Activated naive CD4-positive, alpha-beta T cell treated with anti-CD3 and anti-CD28 coated beads, Interleukin-2, amount 50 U/mL, for 24 hours (primary cell): ENCODE measurements at regions not wholly inside any gene's neighbourhood (a gene's known extent, or its start where the extent isn't known, plus 50 kb on each side); places are given as distances from the start of the nearest gene placed in this dataset.

Experiments
- H3K27ac Mint-ChIP-seq: one replicate; pipeline ENCODE4 v1.8.0; 2021; ENCODE audit warnings: mild to moderate bottlenecking, mixed read lengths
- H3K27me3 Mint-ChIP-seq: one replicate; pipeline ENCODE4 v1.8.0; 2021; ENCODE audit warnings: mixed read lengths
- H3K36me3 Mint-ChIP-seq: one replicate; pipeline ENCODE4 v1.8.0; 2021; ENCODE audit warnings: mixed read lengths
- H3K4me1 Mint-ChIP-seq: one replicate; pipeline ENCODE4 v1.8.0; 2021; ENCODE audit warnings: mixed read lengths
- H3K4me3 Mint-ChIP-seq: one replicate; pipeline ENCODE4 v1.8.0; 2021; ENCODE audit warnings: mild to moderate bottlenecking, mixed read lengths
- H3K9me3 Mint-ChIP-seq: one replicate; pipeline ENCODE4 v1.8.0; 2021; ENCODE audit warnings: mixed read lengths

DNA sequence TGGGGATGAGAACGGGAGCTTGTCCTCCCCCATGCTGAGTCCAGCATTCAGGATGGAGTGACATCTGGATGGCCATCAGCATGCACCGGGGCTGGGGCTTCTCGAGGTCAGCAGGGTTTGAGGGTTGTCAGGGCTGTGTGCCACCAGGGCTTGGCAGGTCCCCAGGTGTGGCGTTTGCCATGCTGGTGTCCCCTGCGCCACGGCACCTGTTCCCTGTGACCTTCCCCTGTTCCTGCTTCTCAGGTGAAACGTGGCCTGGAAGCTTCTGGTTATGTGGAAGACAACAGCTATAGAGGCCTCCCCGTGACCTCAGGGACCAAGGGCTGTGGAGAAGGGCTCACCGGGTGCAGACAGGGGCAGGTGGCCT lies 152.4 kb downstream of the KIF26A start:
- Mint-ChIP-seq H3K27ac (no peak overlapping the region), H3K4me1 (no peaks in the 10 kb centered on the region), H3K36me3 (no peaks in the 10 kb centered on the region), H3K4me3 (no peak overlapping the region), H3K9me3 (no peaks in the 10 kb centered on the region), H3K27me3 (no peaks in the 10 kb centered on the region)

DNA sequence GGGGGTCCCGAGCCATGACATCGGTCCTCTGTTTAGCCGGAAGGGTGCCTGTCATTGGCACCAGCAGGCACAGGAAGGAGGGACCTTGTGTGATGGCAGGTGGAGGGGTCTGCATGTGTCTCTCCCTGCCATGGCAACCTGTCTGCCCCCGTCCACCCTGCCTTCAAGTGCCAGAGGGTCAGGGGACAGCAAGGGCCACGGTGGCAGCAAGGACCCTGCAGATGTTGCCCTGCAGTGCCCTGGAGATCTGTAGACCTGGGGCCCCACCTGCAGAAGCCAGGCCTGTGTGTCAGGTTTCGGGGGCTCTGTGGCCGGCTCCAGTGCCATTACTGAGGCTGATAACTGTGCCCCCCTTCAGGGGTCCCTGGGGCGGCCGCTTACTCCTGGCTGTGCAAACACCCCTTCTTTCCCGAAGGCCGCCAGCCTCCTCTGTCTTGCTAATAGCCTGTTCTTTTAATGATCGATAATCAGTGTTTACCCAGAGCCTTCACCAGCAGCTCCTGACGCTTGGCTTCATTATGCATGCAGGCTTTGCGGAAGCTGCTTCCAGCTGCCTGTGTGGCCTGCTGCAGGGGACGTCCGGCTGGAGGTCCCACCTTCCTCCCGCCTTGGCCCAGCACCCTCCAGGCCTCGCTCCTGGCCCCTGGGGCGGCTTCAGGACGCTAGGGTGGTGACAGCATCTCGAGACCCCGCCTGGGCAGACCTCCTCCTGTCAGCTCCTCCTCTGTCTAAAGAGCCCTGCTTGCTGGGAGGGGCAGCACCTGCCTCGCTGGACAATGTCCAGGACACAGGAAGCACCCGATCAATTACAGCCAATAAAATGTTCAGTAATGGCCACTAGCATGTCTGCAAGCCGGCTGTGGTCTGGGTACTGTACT lies 153.0 kb downstream of the KIF26A start:
- Mint-ChIP-seq H3K27ac (no peak overlapping the region), H3K4me1 (no peaks in the 10 kb centered on the region), H3K27me3 (no peaks in the 10 kb centered on the region), H3K4me3 (no peak overlapping the region), H3K36me3 (no peaks in the 10 kb centered on the region), H3K9me3 (no peaks in the 10 kb centered on the region)

DNA sequence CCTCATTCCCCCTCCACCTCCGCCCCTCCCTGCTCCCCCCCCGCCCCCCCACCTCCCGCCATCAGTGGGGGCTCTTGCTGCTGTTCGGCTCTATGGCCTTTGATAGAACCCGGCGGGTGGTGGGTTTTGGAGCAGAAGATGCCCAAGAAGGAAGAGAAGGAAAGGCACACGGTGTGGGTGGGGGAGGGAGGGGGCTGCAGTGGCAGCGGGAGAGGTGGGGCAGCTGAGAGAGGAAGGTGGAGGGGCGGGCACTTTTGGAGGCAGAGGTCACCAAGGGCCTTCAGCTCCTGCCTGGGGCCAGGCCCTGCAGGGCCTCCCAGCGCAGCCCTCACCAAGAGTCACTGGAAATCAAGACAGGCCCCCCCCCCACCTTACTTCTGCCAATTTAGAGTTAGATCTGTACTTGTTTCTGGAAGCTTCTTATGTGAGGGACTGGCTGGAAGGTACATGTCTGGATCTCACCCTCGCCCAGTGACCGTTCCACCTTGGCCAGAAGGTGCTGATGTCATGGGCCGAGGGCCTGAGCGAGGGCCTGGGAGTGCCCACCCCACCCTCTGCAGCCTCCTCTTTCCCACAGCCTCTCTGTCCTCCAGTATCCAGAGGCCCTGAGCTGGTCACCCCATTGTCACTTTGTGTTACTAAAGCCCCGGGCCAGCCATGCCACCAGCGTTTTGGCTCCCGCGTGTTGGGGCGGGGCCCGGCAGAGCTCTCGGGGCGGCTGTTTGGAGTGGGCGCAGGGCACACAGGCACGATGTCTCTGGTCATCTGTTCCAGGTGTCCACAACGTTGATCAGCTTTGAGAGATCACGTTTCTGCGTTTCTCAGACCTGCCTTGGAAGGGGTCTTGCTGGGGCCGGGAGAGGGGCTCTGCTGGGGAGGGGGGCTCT lies 153.9 kb downstream of the KIF26A start:
- H3K4me3 Mint-ChIP-seq, result no peak overlapping the region
- no peaks in the 10 kb centered on the region for H3K27me3 Mint-ChIP-seq
- H3K27ac Mint-ChIP-seq, result no peak overlapping the region
- no peaks in the 10 kb centered on the region for H3K36me3 Mint-ChIP-seq
- no peaks in the 10 kb centered on the region for H3K4me1 Mint-ChIP-seq
- H3K9me3 Mint-ChIP-seq, result no peaks in the 10 kb centered on the region

DNA sequence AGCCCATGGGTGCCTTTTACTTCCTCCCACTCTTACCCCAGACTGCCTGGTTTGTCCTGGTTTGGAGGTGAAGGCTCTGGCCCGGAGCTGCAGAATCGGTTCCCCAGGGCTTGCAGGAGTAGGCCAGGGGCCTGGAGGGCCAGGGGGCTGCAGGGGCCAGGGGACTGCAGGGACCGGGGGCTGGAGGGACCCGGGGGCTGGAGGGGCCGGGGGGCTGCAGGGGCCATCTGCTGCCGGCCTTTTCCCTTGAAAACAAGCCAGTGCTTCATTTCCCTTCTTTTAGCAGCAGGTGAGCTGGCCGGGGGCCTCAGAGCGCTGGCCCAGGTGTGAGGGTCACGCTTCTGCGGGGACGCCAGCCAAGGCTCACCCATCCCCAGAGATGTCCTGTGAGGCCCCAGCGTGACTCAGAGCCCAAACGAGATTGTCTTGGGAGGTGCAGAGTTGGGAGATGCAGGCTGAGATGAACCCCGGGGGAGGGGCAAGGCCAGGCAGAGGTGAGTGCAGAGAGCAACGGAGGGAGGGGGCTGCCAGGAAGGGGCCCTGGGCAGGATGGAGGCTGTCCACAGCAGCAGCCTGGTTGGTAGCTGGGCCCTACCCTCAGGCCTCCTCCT lies 154.9 kb downstream of the KIF26A start:
- H3K4me1 Mint-ChIP-seq, result no peaks in the 10 kb centered on the region
- H3K27me3 Mint-ChIP-seq, result no peaks in the 10 kb centered on the region
- no peak overlapping the region for H3K27ac Mint-ChIP-seq
- H3K9me3 Mint-ChIP-seq, result no peaks in the 10 kb centered on the region
- no peak overlapping the region for H3K4me3 Mint-ChIP-seq
- H3K36me3 Mint-ChIP-seq, result no peaks in the 10 kb centered on the region

DNA sequence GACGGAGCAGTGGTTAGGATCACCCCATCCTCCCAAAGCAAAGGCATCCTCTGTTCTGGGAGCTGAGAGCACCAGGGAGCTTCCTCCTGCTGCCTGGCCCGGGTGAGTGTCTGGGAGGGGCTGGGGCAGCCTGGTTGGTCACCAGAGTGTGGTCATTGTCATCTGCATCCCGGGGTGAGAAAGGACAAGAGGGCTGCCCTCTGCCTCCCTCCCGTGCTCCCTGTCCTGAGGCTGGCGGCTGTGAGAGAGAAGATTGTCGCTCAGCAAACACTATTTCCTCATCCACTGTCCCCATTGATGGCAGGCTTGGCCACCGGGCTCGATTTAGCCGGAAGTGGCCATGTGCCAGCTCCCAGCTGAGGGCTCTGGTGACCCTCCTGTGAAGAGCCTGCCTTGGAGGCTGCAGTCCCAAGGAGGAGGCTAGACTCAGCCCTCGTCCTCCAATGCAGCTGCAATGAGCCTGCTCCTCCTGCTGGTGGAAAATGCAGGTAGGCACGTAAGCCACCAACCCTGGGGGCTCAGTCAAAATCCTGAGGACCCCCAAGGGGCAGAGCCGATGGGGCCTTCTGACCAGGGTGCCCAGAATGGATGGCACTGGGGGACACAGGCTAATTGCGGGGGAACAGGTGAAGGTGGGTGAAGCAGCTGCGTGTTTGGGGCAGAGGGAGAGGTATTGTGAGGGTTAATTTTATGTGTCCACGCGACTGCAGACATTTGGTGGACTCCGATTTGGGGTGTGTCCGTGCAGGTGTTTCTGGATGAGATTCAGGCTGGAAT lies 155.7 kb downstream of the KIF26A start:
- Mint-ChIP-seq H3K4me3 (no peak overlapping the region), H3K27ac (peak overlapping the region; percentile 30), H3K27me3 (no peaks in the 10 kb centered on the region), H3K4me1 (no peaks in the 10 kb centered on the region), H3K36me3 (no peaks in the 10 kb centered on the region), H3K9me3 (no peaks in the 10 kb centered on the region)

DNA sequence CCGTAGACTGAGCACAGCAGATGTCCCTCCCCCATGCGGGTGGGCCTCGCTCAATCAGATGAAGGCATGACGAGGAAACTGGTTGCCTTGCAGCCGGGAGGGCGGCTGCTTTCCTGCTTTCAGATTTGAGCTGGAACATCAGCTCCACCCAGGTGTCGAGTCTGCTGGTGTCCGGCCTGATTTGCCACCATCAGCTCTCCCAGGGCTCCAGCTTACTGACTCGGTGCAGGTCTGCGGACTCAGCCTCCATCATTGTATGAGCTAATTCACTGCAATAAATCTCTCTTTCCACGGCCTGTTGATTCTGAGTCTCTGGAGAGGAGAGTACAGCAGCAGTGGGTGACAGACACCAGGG lies 156.2 kb downstream of the KIF26A start:
- no peak overlapping the region for H3K4me3 Mint-ChIP-seq

DNA sequence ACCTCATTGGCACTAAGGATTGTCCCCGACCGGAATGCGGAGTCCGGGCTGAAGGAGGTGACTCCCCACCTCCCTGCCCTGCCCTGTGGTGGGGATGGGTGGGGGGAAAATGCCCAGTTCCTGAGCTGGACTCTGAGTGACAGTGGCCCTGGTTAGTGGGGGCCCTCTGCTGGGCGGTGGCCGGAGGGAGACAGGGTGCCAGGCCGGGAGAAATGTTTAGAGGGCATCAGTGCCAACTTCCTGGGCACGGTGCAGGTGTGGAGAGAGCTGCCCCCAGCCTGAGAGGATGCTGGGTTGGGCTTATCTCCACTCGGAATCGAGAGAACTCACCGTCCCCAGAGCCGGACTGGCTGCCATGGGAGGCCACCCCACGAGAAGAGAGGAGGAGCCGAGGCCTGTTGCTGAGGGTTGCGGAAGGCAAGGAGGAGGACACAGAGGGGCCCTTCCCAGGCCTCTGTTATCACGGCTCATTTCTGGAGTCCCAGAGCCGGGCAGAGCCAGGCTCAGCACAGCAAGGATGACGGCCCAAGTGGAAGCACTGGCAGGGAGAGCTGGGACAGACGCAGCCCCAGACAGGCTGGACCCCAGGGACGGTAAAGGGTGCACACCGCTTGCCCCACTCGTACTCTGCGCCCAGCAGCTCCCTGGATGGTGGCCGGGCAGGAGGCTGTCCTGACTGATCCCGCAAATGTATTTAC lies 156.7 kb downstream of the KIF26A start:
- no peak overlapping the region for H3K27ac Mint-ChIP-seq
- no peaks in the 10 kb centered on the region for H3K9me3 Mint-ChIP-seq
- H3K36me3 Mint-ChIP-seq, result no peaks in the 10 kb centered on the region
- H3K4me3 Mint-ChIP-seq, result no peak overlapping the region
- H3K27me3 Mint-ChIP-seq, result no peaks in the 10 kb centered on the region
- no peaks in the 10 kb centered on the region for H3K4me1 Mint-ChIP-seq

More for the DNA sequence above, 156.2 kb downstream of the KIF26A start:
- no peaks in the 10 kb centered on the region for H3K4me1 Mint-ChIP-seq
- no peak overlapping the region for H3K27ac Mint-ChIP-seq
- H3K36me3 Mint-ChIP-seq, result no peaks in the 10 kb centered on the region
- H3K27me3 Mint-ChIP-seq, result no peaks in the 10 kb centered on the region
- no peaks in the 10 kb centered on the region for H3K9me3 Mint-ChIP-seq

DNA sequence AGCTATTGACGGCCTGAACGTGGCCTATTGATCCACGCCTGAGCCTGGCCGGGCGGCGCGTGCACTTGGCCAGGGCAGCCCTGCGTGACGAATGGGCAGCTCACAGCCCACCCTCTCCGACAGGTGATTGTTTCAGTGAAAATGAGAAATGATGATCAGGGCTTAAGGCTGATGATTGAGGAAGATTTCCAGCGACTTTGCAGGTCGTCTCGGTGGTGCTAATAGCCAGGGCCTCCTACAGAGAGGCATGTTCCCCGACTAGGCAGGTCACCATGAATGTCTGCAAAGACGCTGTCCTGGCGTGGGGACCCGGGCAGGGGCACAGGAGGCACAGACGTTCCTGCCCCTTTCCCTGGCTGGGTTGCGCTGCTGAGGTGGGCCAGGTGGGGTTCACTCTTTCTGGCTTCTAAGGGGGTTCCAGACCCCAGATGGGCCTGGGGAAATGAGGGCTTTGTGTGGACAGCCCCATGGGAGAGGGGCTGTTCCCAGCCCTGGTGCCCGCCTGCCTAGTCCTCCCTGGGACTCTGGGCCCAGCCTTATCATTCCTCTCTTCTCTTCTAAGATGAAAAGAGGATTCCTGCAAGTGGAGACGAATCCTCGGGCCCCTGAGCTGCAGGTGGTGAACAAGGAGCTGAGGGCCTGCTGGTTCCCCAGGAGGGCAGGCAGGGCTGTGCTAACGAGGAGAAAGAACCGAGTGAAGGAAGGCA lies 157.4 kb downstream of the KIF26A start:
- Mint-ChIP-seq H3K27me3 (no peaks in the 10 kb centered on the region), H3K27ac (no peak overlapping the region), H3K4me1 (no peaks in the 10 kb centered on the region), H3K9me3 (no peaks in the 10 kb centered on the region), H3K4me3 (no peak overlapping the region), H3K36me3 (no peaks in the 10 kb centered on the region)

DNA sequence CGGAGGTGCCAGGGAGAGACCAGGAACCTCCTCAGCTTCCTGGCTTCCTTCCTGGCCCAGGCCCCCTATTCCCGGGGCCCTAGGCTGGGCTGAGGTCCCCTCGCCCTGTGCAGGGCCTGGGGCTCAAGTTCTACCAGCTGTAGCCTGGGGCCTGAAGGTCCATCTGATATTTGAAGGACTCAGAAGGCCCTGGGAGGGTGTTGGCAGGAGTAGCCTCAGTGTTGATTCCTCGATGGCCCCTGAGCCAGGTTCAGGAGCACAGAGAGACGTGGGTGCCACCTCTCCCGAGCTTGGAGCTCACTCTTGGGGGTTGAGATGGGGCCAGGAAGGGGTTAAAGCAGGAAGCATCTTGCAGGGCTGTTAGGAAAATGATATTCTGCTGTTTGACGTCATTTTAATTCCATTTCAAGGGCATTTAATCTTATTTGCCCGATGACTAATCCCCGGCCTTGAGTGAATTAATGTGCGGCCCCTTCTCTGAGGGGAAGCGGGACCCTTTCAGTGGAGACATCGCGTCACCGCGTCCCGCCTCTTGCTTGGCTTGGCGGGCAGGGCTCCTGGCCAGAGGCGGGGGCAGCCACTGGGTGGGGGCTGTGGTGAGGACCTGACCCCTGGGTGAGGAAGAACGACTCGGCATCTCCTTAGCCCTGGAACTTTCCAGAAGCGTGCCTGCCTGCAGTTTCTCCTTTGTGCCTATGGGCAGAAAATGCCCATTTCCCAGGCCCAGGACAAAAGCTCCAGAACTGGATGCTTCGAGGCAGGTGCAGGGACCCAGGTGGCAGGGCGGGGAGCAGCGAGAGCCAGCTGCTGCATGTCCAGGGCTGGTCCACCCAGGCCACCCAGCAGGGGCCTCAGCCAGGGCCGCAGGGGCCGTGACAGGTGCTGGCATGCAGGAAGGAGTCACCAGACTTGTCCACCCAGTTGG lies 158.3 kb downstream of the KIF26A start:
- H3K9me3 Mint-ChIP-seq, result no peaks in the 10 kb centered on the region
- H3K27ac Mint-ChIP-seq, result no peak overlapping the region
- no peaks in the 10 kb centered on the region for H3K36me3 Mint-ChIP-seq
- no peaks in the 10 kb centered on the region for H3K4me1 Mint-ChIP-seq
- no peaks in the 10 kb centered on the region for H3K27me3 Mint-ChIP-seq
- no peak overlapping the region for H3K4me3 Mint-ChIP-seq

DNA sequence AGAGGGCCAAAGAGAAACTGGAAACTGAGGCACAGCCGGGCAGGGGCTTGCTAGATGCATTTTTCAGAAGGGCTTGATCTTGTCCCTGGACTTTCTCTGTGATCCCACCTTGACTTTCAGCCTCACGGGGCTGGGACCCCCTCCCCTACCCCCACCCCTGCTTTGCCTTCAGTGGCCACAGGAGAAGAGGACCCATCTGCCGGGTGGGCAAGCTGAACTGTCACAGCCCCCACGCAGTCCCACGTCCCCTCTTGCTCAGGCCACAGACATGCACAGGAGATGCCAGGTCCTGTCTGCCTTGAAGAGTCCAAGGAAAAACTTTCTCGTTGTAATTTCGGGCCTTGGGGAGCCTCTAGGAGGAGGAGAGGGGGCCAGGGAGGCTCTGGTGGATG lies 158.9 kb downstream of the KIF26A start:
- H3K4me1 Mint-ChIP-seq, result no peaks in the 10 kb centered on the region
- no peak overlapping the region for H3K27ac Mint-ChIP-seq
- no peak overlapping the region for H3K4me3 Mint-ChIP-seq

DNA sequence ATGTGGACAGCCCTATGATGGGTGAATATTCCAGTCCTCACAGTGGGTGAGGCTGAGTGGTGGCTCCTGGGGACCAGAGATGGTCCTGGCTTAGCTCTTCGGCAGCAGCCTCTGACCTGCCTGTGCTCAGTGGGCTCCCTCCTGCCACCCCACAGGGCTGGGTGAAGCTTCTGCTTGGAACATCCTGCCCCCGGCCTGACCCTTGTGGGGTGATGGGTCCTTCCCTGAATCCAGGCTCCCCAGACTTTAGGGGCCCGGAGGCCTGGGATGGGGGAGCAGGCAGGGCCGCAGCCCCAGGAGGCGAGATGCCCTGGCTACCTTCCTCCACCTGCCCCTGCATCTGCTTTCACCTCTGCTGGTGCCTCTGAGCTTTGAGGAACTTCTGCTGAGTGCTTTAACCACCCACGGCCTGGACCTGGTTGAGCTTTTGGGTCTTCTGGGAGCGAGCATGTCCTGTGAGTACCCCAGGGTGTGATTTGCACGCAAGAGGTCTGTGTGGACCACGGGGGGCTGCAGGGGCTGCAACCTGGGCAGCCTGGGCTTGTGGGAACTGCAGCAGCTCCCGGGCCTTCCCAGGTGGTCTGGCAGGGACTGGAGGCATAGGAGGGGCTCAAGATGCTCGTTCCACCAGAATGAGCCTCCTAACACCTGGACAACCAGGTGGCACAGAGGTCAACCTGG lies 159.5 kb downstream of the KIF26A start:
- Mint-ChIP-seq H3K27me3 (no peaks in the 10 kb centered on the region), H3K27ac (no peak overlapping the region), H3K4me3 (no peak overlapping the region), H3K9me3 (no peaks in the 10 kb centered on the region), H3K36me3 (no peaks in the 10 kb centered on the region), H3K4me1 (no peaks in the 10 kb centered on the region)

More for the DNA sequence above, 158.9 kb downstream of the KIF26A start:
- no peaks in the 10 kb centered on the region for H3K27me3 Mint-ChIP-seq
- H3K9me3 Mint-ChIP-seq, result no peaks in the 10 kb centered on the region
- H3K36me3 Mint-ChIP-seq, result no peaks in the 10 kb centered on the region

DNA sequence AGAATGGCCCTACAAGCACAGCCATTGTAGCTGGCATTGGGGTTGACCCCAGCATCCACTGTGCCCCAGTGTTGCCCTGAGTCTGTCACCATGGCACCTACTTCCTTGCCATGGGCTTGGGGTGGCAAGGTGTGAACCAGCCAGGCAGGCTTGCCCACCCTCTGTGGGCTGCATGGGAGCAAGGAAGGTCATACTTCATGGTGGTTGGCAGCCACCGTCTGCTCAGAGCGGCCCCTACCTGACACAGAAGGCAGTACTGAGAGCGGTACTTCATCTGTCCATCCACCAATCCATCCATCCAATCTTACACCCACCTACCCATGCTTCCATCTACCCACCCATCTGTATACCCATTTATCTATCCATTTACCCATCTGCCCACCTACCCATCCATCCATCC lies 160.1 kb downstream of the KIF26A start:
- Mint-ChIP-seq H3K4me3 (no peak overlapping the region), H3K27me3 (no peaks in the 10 kb centered on the region), H3K36me3 (no peaks in the 10 kb centered on the region), H3K4me1 (no peaks in the 10 kb centered on the region), H3K27ac (no peak overlapping the region), H3K9me3 (no peaks in the 10 kb centered on the region)
